Fibroblast of skin of back (primary cell): ENCODE measurements at regions not wholly inside any gene's neighbourhood (a gene's known extent, or its start where the extent isn't known, plus 50 kb on each side); places are given as distances from the start of the nearest gene placed in this dataset.

Experiments
- DNase-seq: peaks from one replicate; pipeline ENCODE4 v3.0.0-alpha.2; 2013

GRCh38 chr4:11904117-11904535 is 475.4 kb upstream of the HS3ST1 start:
- no peak for DNase-seq

GRCh38 chr4:11901089-11901488 is 472.4 kb upstream of the HS3ST1 start:
- DNase-seq = no peak

- no peak for DNase-seq
Observed at GRCh38 chr4:11900359-11900758, 471.7 kb upstream of the HS3ST1 start.

GRCh38 chr4:11898796-11899195 is 470.1 kb upstream of the HS3ST1 start:
- no peak for DNase-seq

- DNase-seq = no peak
Observed at GRCh38 chr4:11895766-11896165, 467.1 kb upstream of the HS3ST1 start.

- no peak for DNase-seq
Observed at GRCh38 chr4:11894977-11895376, 466.3 kb upstream of the HS3ST1 start.

GRCh38 chr4:11894221-11894620 is 465.5 kb upstream of the HS3ST1 start:
- no peak for DNase-seq

GRCh38 chr4:11889099-11889498 is 460.4 kb upstream of the HS3ST1 start:
- no peak for DNase-seq

- DNase-seq = no peak
Observed at GRCh38 chr4:11881947-11882346, 453.3 kb upstream of the HS3ST1 start.

- no peak for DNase-seq
Observed at GRCh38 chr4:11881364-11881763, 452.7 kb upstream of the HS3ST1 start.

- DNase-seq = no peak
Observed at GRCh38 chr4:11878241-11878640, 449.5 kb upstream of the HS3ST1 start.

- DNase-seq = no peak
Observed at GRCh38 chr4:11876104-11876503, 447.4 kb upstream of the HS3ST1 start.

GRCh38 chr4:11869191-11869870 is 440.6 kb upstream of the HS3ST1 start:
- no peak for DNase-seq

- DNase-seq = no peak
Observed at GRCh38 chr4:11866391-11866790, 437.7 kb upstream of the HS3ST1 start.

- DNase-seq = no peak
Observed at GRCh38 chr4:11860996-11861395, 432.3 kb upstream of the HS3ST1 start.

- no peak for DNase-seq
Observed at GRCh38 chr4:11857881-11858280, 429.2 kb upstream of the HS3ST1 start.

GRCh38 chr4:11847167-11847566 is 418.5 kb upstream of the HS3ST1 start:
- no peak for DNase-seq

- no peak for DNase-seq
Observed at GRCh38 chr4:11843927-11844326, 415.2 kb upstream of the HS3ST1 start.

GRCh38 chr4:11843340-11843739 is 414.6 kb upstream of the HS3ST1 start:
- DNase-seq = no peak

GRCh38 chr4:11842620-11843263 is 414.0 kb upstream of the HS3ST1 start:
- DNase-seq = no peak

GRCh38 chr4:11839889-11840288 is 411.2 kb upstream of the HS3ST1 start:
- no peak for DNase-seq

GRCh38 chr4:11831739-11832138 is 403.0 kb upstream of the HS3ST1 start:
- DNase-seq = no peak

GRCh38 chr4:11824566-11824965 is 395.9 kb upstream of the HS3ST1 start:
- DNase-seq = no peak

- no peak for DNase-seq
Observed at GRCh38 chr4:11821772-11822430, 393.2 kb upstream of the HS3ST1 start.
